IMR-90 (cell line): ENCODE measurements at regions not wholly inside any gene's neighbourhood (a gene's known extent, or its start where the extent isn't known, plus 50 kb on each side); places are given as distances from the start of the nearest gene placed in this dataset.

Experiments used
- ATAC-seq: fragments of 200-7000 bp; cut with Tn5 transposase; 2 replicates; pipeline ENCODE4 v1.9.1; 2020; ENCODE audit warnings: low read depth, mild to moderate bottlenecking, moderate library complexity
- BruUV-seq: library from RNA; stranded (reverse); fragments of 400-500 nt; replicated peaks from 2 replicates; lab custom pipeline; 2021; lab: Mats Ljungman, UMichigan
- CTCF ChIA-PET: fragments of 300-600 bp; formaldehyde crosslinking; extraction: SDS; loops from one replicate; lab custom pipeline; 2021; ENCODE audit warnings: antibody characterized with exemption; lab: Yijun Ruan, JAX
- POLR2A ChIA-PET: fragments of 300-600 bp; sonication (Branson Sonifier 250); formaldehyde crosslinking; loops from one replicate; lab custom pipeline; 2022; ENCODE audit warnings: antibody characterized with exemption; ENCODE audit not compliant: unreplicated experiment; lab: Charles Lee
- DNase-seq: peaks from one replicate; pipeline ENCODE4 v3.0.0; 2013
- H2AFZ ChIP-seq: replicated peaks from 2 replicates; pipeline ENCODE3; 2013; ENCODE audit warnings: low read length, mild to moderate bottlenecking; ENCODE audit not compliant: poor library complexity
- H2AK5ac ChIP-seq: 2 replicates; pipeline ENCODE4 v1.6.1; 2013; ENCODE audit warnings: low read depth, low read length, inconsistent platforms
- H2AK9ac ChIP-seq: replicated peaks from 2 replicates; pipeline ENCODE3; 2013; ENCODE audit warnings: mild to moderate bottlenecking, low read depth, low read length, moderate library complexity; ENCODE audit not compliant: poor library complexity
- H2BK120ac ChIP-seq: 2 replicates; pipeline ENCODE4 v1.6.1; 2013; ENCODE audit warnings: low read depth, low read length, inconsistent platforms
- H2BK15ac ChIP-seq: 3 replicates; pipeline ENCODE4 v1.6.1; 2013; ENCODE audit warnings: low read depth, low read length, inconsistent platforms
- H2BK20ac ChIP-seq: 2 replicates; pipeline ENCODE4 v1.6.1; 2013; ENCODE audit warnings: low read depth, mild to moderate bottlenecking, inconsistent platforms, low read length, moderate library complexity
- H2BK5ac ChIP-seq: 2 replicates; pipeline ENCODE4 v1.6.1; 2013; ENCODE audit warnings: mild to moderate bottlenecking, low read depth, low read length, inconsistent platforms; ENCODE audit not compliant: poor library complexity, severe bottlenecking
- H3K14ac ChIP-seq: replicated peaks from 2 replicates; pipeline ENCODE4 v1.6.1; 2013; ENCODE audit warnings: low read depth, low read length, inconsistent platforms
- H3K18ac ChIP-seq: 2 replicates; pipeline ENCODE4 v1.6.1; 2013; ENCODE audit warnings: low read depth, low read length, control low read depth
- H3K23ac ChIP-seq: 2 replicates; pipeline ENCODE4 v1.6.1; 2013; ENCODE audit warnings: low read depth, low read length, inconsistent platforms
- H3K27ac ChIP-seq: 2 replicates; pipeline ENCODE4 v1.5.1; 2013; ENCODE audit warnings: mild to moderate bottlenecking, control low read depth, low read length; ENCODE audit not compliant: insufficient read depth
- H3K27me3 ChIP-seq: 2 replicates; pipeline ENCODE4 v1.6.1; 2013; ENCODE audit warnings: low read length; ENCODE audit not compliant: control insufficient read depth, insufficient read depth
- H3K36me3 ChIP-seq: 2 replicates; pipeline ENCODE4 v1.6.1; 2013; ENCODE audit warnings: low read length, mixed read lengths; ENCODE audit not compliant: control insufficient read depth, insufficient read depth
- H3K4ac ChIP-seq: 2 replicates; pipeline ENCODE4 v1.6.1; 2013; ENCODE audit warnings: low read depth, low read length, inconsistent platforms
- H3K4me1 ChIP-seq: 2 replicates; pipeline ENCODE4 v1.6.1; 2013; ENCODE audit warnings: low read length, mixed read lengths; ENCODE audit not compliant: control insufficient read depth, insufficient read depth
- H3K4me2 ChIP-seq: 2 replicates; pipeline ENCODE4 v1.6.1; 2013; ENCODE audit warnings: low read depth, mild to moderate bottlenecking, control low read depth, low read length, moderate library complexity
- H3K4me3 ChIP-seq: 2 replicates; pipeline ENCODE4 v1.5.1; 2013; ENCODE audit warnings: low read depth, mild to moderate bottlenecking, control low read depth, low read length, moderate library complexity; ENCODE audit not compliant: insufficient read depth
- H3K56ac ChIP-seq: 2 replicates; pipeline ENCODE4 v1.6.1; 2013; ENCODE audit warnings: low read length, inconsistent platforms; ENCODE audit not compliant: insufficient read depth; ENCODE audit errors: extremely low read depth
- H3K79me1 ChIP-seq, 2 experiments: 2 replicates each; pipeline ENCODE4 v1.6.1; 2013; ENCODE audit warnings: low read length in 2 of 2, inconsistent platforms in 1 of 2, low read depth in 1 of 2
- H3K9ac ChIP-seq: 2 replicates; pipeline ENCODE4 v1.6.1; 2013; ENCODE audit warnings: low read depth, low read length, control low read depth
- H3K9me1 ChIP-seq: 2 replicates; pipeline ENCODE4 v1.6.1; 2013; ENCODE audit warnings: low read length, inconsistent platforms; ENCODE audit not compliant: insufficient read depth
- H3K9me3 ChIP-seq: 2 replicates; pipeline ENCODE4 v1.6.1; 2013; ENCODE audit warnings: low read length; ENCODE audit not compliant: control insufficient read depth, insufficient read depth
- H4K20me1 ChIP-seq: 2 replicates; pipeline ENCODE4 v1.6.1; 2013; ENCODE audit warnings: low read length, inconsistent platforms; ENCODE audit not compliant: insufficient read depth
- H4K5ac ChIP-seq: 2 replicates; pipeline ENCODE4 v1.6.1; 2013; ENCODE audit warnings: mild to moderate bottlenecking, low read depth, low read length, control low read depth
- H4K8ac ChIP-seq, 2 experiments: 2 replicates each; pipeline ENCODE4 v1.6.1; 2013; ENCODE audit warnings: low read depth in 2 of 2, low read length in 2 of 2, control low read depth in 1 of 2, inconsistent platforms in 1 of 2
- H4K91ac ChIP-seq: 2 replicates; pipeline ENCODE4 v1.6.1; 2013; ENCODE audit warnings: low read depth, low read length, inconsistent platforms; ENCODE audit not compliant: insufficient read depth
- POLR2A ChIP-seq: IDR thresholded peaks from 2 replicates; pipeline ENCODE4 v1.6.1; 2012; ENCODE audit warnings: mild to moderate bottlenecking, low read depth, low read length
- SMC3 ChIP-seq: fragments of 150-350 bp; IDR thresholded peaks from 2 replicates; pipeline ENCODE4 v1.6.1; 2016; ENCODE audit warnings: low read depth, mild to moderate bottlenecking, antibody characterized with exemption, low read length, moderate library complexity
- WGBS, 2 experiments: methylation state at CpG; one replicate each; pipeline versions ENCODE4 v1.1.5 to v1.1.7; 2013; ENCODE audit warnings: missing lambda C conversion rate in 2 of 2; ENCODE audit not compliant: insufficient read length in 1 of 2; ENCODE audit errors: extremely low coverage in 2 of 2; 5-methylcytosine and 5-hydroxymethylcytosine counted together
- dilution Hi-C: fragments of 300-500 bp; cut with HindIII; formaldehyde crosslinking; loops from one replicate; pipeline ENCODE4 v1.14.3; 2018; ENCODE audit warnings: low sequenced_read_pairs; ENCODE audit not compliant: unreplicated experiment
- in situ Hi-C: fragments of 300-500 bp; cut with MboI; formaldehyde crosslinking; loops from 3 replicates; pipeline ENCODE4 v1.14.3; 2019; ENCODE audit warnings: low sequenced_read_pairs, inconsistent platforms, mixed read lengths
- intact Hi-C: fragments of 100-400 bp; cut with micrococcal nuclease; formaldehyde crosslinking; loops from 2 replicates; pipeline ENCODE4 v1.10.0; 2022

GRCh38 chr2:153143540-153143939 is 335.0 kb downstream of the RPRM start:
- intact Hi-C loops (no loop called here), in situ Hi-C loops (no loop called here), dilution Hi-C loops (no loop called here)
- H4K8ac ChIP-seq = no peak overlapping the region
- no peaks in the 10 kb centered on the region for H3K4me1 ChIP-seq
- H3K9me3 ChIP-seq = peaks cover 16% of the 10 kb centered on the region
- no peak overlapping the region for H4K5ac ChIP-seq
- H3K9me1 ChIP-seq = no peaks in the 10 kb centered on the region
- TF ChIP-seq POLR2A = no peak
- TF ChIP-seq SMC3 = no peak
- H2BK120ac ChIP-seq = no peak overlapping the region
- ATAC-seq = no peak
- H3K18ac ChIP-seq = no peak overlapping the region
- H2BK5ac ChIP-seq = no peak overlapping the region
- H3K4me2 ChIP-seq = no peak overlapping the region
- DNase-seq = no peak
- POLR2A ChIA-PET = no interaction called here
- H3K36me3 ChIP-seq = no peaks in the 10 kb centered on the region
- H2AK5ac ChIP-seq = no peak overlapping the region
- no peak overlapping the region for H3K4ac ChIP-seq
- no peak overlapping the region for H3K23ac ChIP-seq
- no peak overlapping the region for H3K56ac ChIP-seq
- H4K91ac ChIP-seq = no peak overlapping the region
- H4K20me1 ChIP-seq = no peaks in the 10 kb centered on the region
- no TSS peak for BruUV-seq
- H2BK15ac ChIP-seq = no peak overlapping the region
- no peak overlapping the region for H2AK9ac ChIP-seq
- H3K14ac ChIP-seq = no peak overlapping the region
- no peak overlapping the region for H3K9ac ChIP-seq
- no peaks in the 10 kb centered on the region for H3K79me1 ChIP-seq
- CTCF ChIA-PET = no interaction called here
- H2BK20ac ChIP-seq = no peak overlapping the region
- WGBS, 2 experiments = 17% methylated on average over 1 of the region's 2 CpGs; no CpG with 5 or more reads in 1 of the 2 experiments
- H2AFZ ChIP-seq = no peak overlapping the region
- no peak overlapping the region for H3K27ac ChIP-seq
- H3K4me3 ChIP-seq = no peak overlapping the region
- H3K27me3 ChIP-seq = no peaks in the 10 kb centered on the region
